ENCODE measurements at regions not wholly inside any gene's neighbourhood (a gene's known extent, or its start where the extent isn't known, plus 50 kb on each side); places are given as distances from the start of the nearest gene placed in this dataset.

DNA sequence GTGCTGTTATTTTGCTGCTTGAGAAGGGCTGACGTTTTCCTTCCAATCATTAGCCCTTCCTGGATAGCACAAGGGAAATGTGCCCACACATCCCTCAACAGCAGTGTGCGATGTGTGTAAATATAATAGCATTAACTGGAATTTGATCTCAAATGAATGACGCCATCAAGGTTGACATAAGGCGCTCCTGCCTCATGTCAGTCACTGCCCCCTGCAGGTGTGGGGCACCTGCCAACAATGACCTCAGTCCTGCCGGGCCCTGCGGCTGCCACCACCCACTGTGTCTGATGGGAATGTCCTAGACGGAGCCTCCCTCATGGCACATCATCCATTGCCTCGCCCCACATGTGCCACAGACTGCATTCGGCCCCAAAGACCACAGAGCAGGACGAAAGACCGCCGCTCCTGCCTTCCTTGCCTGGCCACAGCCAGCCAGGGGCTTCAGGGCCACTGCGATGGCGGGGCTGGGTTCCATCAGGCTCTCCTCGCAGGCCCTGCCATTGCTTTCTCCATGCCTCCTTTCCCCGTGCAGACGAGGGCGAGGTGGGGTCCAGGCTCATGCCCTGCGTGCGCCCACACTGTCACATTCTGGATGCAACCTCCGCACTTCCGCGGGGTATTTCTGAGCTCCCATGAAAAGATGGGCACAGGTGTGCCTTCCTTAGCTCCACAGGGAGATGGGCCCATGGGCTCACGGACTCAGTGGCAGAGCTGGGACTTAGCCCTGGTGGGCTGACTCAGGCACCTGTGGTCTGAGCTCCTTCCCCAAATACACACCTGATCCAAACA is 146.7 kb downstream of the SOX1 start:
- Mint-ChIP-seq H3K9me3 (peaks cover 0 to 3% (median 0%) of the 10 kb centered on the region in 7 donors), H3K36me3 (no peaks in the 10 kb centered on the region), H3K4me1 (no peaks in the 10 kb centered on the region), H3K27ac (no peak overlapping the region), H3K4me3 (no peak overlapping the region), H3K27me3 (ENCODE audit: low read depth in 3 of 3) (peaks cover 2 to 8% (median 2%) of the 10 kb centered on the region in 3 donors)
- Histone ChIP-seq H3K79me2 (ENCODE audit: insufficient read depth, low read length) (no peaks in the 10 kb centered on the region), H3K27me3 (ENCODE audit: control insufficient read depth in 2 of 2, insufficient read depth in 2 of 2, low read length in 2 of 2) (no peaks in the 10 kb centered on the region), H3K4me1 (ENCODE audit: control insufficient read depth in 1 of 2, insufficient read depth in 2 of 2, low read length in 2 of 2) (no peaks in the 10 kb centered on the region), H3K4me3 (replicated peaks in 1 of 3; ENCODE audit: low read depth in 2 of 3, low read length in 3 of 3) (no peak overlapping the region), H3K9ac (ENCODE audit: insufficient read depth, low read length, poor library complexity, severe bottlenecking) (no peak overlapping the region), H3K9me3 (replicated peaks in 1 of 2; ENCODE audit: control insufficient read depth in 1 of 2, insufficient read depth in 1 of 2, low read length in 2 of 2) (peaks cover 0 to 3% of the 10 kb centered on the region in 2 donors), H3K27ac (ENCODE audit: low read depth in 1 of 2, low read length in 2 of 2) (no peak overlapping the region), H3K36me3 (replicated peaks in 1 of 2; ENCODE audit: control insufficient read depth in 1 of 2, insufficient read depth in 2 of 2, low read length in 2 of 2) (no peaks in the 10 kb centered on the region), H2AFZ (ENCODE audit: insufficient read depth, low read depth, low read length, poor library complexity, severe bottlenecking) (no peak overlapping the region), H4K20me1 (ENCODE audit: insufficient read depth, low read length) (no peaks in the 10 kb centered on the region), H3K4me2 (replicated peaks; ENCODE audit: extremely low read depth, low read length, poor library complexity, severe bottlenecking) (no peak overlapping the region)
- TF ChIP-seq, protein P1, sequence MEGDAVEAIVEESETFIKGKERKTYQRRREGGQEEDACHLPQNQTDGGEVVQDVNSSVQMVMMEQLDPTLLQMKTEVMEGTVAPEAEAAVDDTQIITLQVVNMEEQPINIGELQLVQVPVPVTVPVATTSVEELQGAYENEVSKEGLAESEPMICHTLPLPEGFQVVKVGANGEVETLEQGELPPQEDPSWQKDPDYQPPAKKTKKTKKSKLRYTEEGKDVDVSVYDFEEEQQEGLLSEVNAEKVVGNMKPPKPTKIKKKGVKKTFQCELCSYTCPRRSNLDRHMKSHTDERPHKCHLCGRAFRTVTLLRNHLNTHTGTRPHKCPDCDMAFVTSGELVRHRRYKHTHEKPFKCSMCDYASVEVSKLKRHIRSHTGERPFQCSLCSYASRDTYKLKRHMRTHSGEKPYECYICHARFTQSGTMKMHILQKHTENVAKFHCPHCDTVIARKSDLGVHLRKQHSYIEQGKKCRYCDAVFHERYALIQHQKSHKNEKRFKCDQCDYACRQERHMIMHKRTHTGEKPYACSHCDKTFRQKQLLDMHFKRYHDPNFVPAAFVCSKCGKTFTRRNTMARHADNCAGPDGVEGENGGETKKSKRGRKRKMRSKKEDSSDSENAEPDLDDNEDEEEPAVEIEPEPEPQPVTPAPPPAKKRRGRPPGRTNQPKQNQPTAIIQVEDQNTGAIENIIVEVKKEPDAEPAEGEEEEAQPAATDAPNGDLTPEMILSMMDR (IDR thresholded peaks at IDR 0.05) = no peak
- no peak for DNase-seq
- intact Hi-C loops (cut with micrococcal nuclease) = no loop called here
- 89% methylated on average over 22 of the region's 24 CpGs for WGBS (ENCODE audit: insufficient coverage)

DNA sequence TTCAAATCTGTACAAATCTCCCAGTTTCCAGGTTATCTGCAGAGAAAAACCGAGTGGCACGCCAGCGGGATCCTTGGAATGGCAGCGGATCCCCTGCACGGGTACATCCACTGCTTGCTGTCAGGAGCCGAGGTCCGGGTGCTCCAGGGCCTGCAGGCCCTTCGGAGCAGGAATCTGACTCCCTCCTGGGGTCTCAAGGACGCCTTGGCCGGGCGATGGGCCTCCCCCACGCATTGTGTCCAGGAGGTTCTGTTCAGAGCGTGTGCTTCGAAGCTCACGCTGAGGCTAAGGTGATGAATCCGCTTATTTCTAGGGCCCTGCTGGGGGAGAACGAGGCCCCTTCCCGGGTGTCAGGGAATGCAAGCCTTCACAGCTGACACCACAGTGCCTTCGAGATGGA is 148.9 kb downstream of the SOX1 start:
- DNase-seq = no peak
- Mint-ChIP-seq H3K36me3 (no peaks in the 10 kb centered on the region), H3K27ac (no peak overlapping the region), H3K27me3 (ENCODE audit: low read depth in 3 of 3) (peaks cover 4 to 7% (median 7%) of the 10 kb centered on the region in 3 donors), H3K4me3 (no peak overlapping the region), H3K9me3 (peaks cover 0 to 3% (median 0%) of the 10 kb centered on the region in 7 donors), H3K4me1 (no peaks in the 10 kb centered on the region)
- Histone ChIP-seq H3K27me3 (ENCODE audit: control insufficient read depth in 2 of 2, insufficient read depth in 2 of 2, low read length in 2 of 2) (no peaks in the 10 kb centered on the region), H3K9me3 (replicated peaks in 1 of 2; ENCODE audit: control insufficient read depth in 1 of 2, insufficient read depth in 1 of 2, low read length in 2 of 2) (peaks cover 0 to 3% of the 10 kb centered on the region in 2 donors), H3K4me1 (ENCODE audit: control insufficient read depth in 1 of 2, insufficient read depth in 2 of 2, low read length in 2 of 2) (no peaks in the 10 kb centered on the region), H3K9ac (ENCODE audit: insufficient read depth, low read length, poor library complexity, severe bottlenecking) (no peak overlapping the region), H2AFZ (ENCODE audit: insufficient read depth, low read depth, low read length, poor library complexity, severe bottlenecking) (no peak overlapping the region), H3K79me2 (ENCODE audit: insufficient read depth, low read length) (no peaks in the 10 kb centered on the region), H3K4me2 (replicated peaks; ENCODE audit: extremely low read depth, low read length, poor library complexity, severe bottlenecking) (no peak overlapping the region), H3K36me3 (replicated peaks in 1 of 2; ENCODE audit: control insufficient read depth in 1 of 2, insufficient read depth in 2 of 2, low read length in 2 of 2) (no peaks in the 10 kb centered on the region), H4K20me1 (ENCODE audit: insufficient read depth, low read length) (no peaks in the 10 kb centered on the region), H3K27ac (ENCODE audit: low read depth in 1 of 2, low read length in 2 of 2) (no peak overlapping the region), H3K4me3 (replicated peaks in 1 of 3; ENCODE audit: low read depth in 2 of 3, low read length in 3 of 3) (no peak overlapping the region)
- WGBS (ENCODE audit: insufficient coverage) = 78% methylated on average over 18 of the region's 19 CpGs
- TF ChIP-seq, protein P1 (IDR thresholded peaks at IDR 0.05) = no peak
- intact Hi-C loops (cut with micrococcal nuclease) = no loop called here
